HL-60 (cell line): ENCODE measurements at regions not wholly inside any gene's neighbourhood (a gene's known extent, or its start where the extent isn't known, plus 50 kb on each side); places are given as distances from the start of the nearest gene placed in this dataset.

Experiments
- DNase-seq, 2 experiments: peaks; one replicate each; pipeline ENCODE4 v3.0.0-alpha.2; 2010 to 2020; ENCODE audit warnings: low read depth in 1 of 2, low spot score in 1 of 2
- H3K27ac ChIP-seq: fragments of 250-450 bp; sonication (Bioruptor Pico); replicated peaks from 2 replicates; pipeline ENCODE4 v1.5.1; 2020; ENCODE audit warnings: mild to moderate bottlenecking, moderate library complexity
- H3K27me3 ChIP-seq: fragments of 250-450 bp; sonication (Bioruptor Pico); 2 replicates; pipeline ENCODE4 v1.5.1; 2021; ENCODE audit warnings: mild to moderate bottlenecking, moderate library complexity; ENCODE audit not compliant: insufficient read depth, poor library complexity, severe bottlenecking
- H3K4me3 ChIP-seq: replicated peaks from 2 replicates; pipeline ENCODE4 v1.5.1; 2011; ENCODE audit warnings: mild to moderate bottlenecking, control low read depth, low read length; ENCODE audit not compliant: insufficient read depth
- CTCF ChIP-seq: IDR thresholded peaks from one replicate; pipeline ENCODE4 v1.5.1; 2011; ENCODE audit warnings: low read length, control low read depth, inconsistent platforms; ENCODE audit not compliant: insufficient read depth
- GABPA ChIP-seq: IDR thresholded peaks from 2 replicates; pipeline ENCODE4 v1.6.1; 2012; ENCODE audit warnings: low read depth
- POLR2AphosphoS5 ChIP-seq: IDR thresholded peaks from 2 replicates; pipeline ENCODE4 v1.6.1; 2012; ENCODE audit warnings: low read depth
- REST ChIP-seq: IDR thresholded peaks from 2 replicates; pipeline ENCODE4 v1.6.1; 2012; ENCODE audit warnings: low read depth; ENCODE audit not compliant: insufficient replicate concordance
- SPI1 ChIP-seq: IDR thresholded peaks from 2 replicates; pipeline ENCODE4 v1.6.1; 2012; ENCODE audit warnings: low read depth, mild to moderate bottlenecking, borderline replicate concordance

- TF ChIP-seq SPI1: no peak
- no peak for TF ChIP-seq POLR2AphosphoS5
- TF ChIP-seq CTCF: no peak
- no peak for TF ChIP-seq REST
- no peak for TF ChIP-seq GABPA
- Histone ChIP-seq H3K4me3 (no peak overlapping the region), H3K27ac (no peak overlapping the region), H3K27me3 (no peaks in the 10 kb centered on the region)
- no peak for DNase-seq
Measured at GRCh38 chr3:74122281-74122680, 492.2 kb downstream of the CNTN3 start.

GRCh38 chr3:74121761-74122160 is 492.7 kb downstream of the CNTN3 start:
- no peak overlapping the region for H3K4me3 ChIP-seq
- TF ChIP-seq REST: no peak
- TF ChIP-seq SPI1: no peak
- no peak for TF ChIP-seq GABPA
- TF ChIP-seq POLR2AphosphoS5: no peak
- TF ChIP-seq CTCF: no peak
- H3K27ac ChIP-seq: no peak overlapping the region
- no peak for DNase-seq
- no peaks in the 10 kb centered on the region for H3K27me3 ChIP-seq

GRCh38 chr3:74119221-74119620 is 494.5 kb upstream of the PDZRN3 start:
- Histone ChIP-seq H3K4me3 (no peak overlapping the region), H3K27me3 (no peaks in the 10 kb centered on the region), H3K27ac (no peak overlapping the region)
- no peak for TF ChIP-seq SPI1
- no peak for TF ChIP-seq REST
- no peak for TF ChIP-seq POLR2AphosphoS5
- TF ChIP-seq CTCF: no peak
- DNase-seq: no peak
